Osteoblast (primary cell): ENCODE measurements at regions not wholly inside any gene's neighbourhood (a gene's known extent, or its start where the extent isn't known, plus 50 kb on each side); places are given as distances from the start of the nearest gene placed in this dataset.
A peak's percentile ranks its signal among the peaks of the same experiment; 100 is the strongest.

ENCODE experiments used
- DNase-seq: peaks from one replicate; pipeline ENCODE4 v3.0.0; 2011; ENCODE audit warnings: low spot score, mixed read lengths; ENCODE audit not compliant: insufficient read length; ENCODE audit errors: missing footprints
- H2AFZ ChIP-seq: 2 replicates; pipeline ENCODE4 v1.6.0; 2011; ENCODE audit warnings: mild to moderate bottlenecking, low read length
- H3K27ac ChIP-seq: 2 replicates; pipeline ENCODE4 v1.5.1; 2011; ENCODE audit warnings: mild to moderate bottlenecking, low read depth, low read length, moderate library complexity
- H3K27me3 ChIP-seq: 2 replicates; pipeline ENCODE4 v1.6.0; 2012; ENCODE audit warnings: mild to moderate bottlenecking, control low read depth, inconsistent platforms, low read length, moderate library complexity; ENCODE audit not compliant: insufficient read depth
- H3K36me3 ChIP-seq: 2 replicates; pipeline ENCODE4 v1.5.1; 2011; ENCODE audit warnings: mild to moderate bottlenecking, low read length, control low read depth, moderate library complexity; ENCODE audit not compliant: insufficient read depth
- H3K4me1 ChIP-seq: 2 replicates; pipeline ENCODE4 v1.5.1; 2011; ENCODE audit warnings: mild to moderate bottlenecking, low read length, control low read depth, moderate library complexity; ENCODE audit not compliant: insufficient read depth
- H3K4me2 ChIP-seq: 2 replicates; pipeline ENCODE4 v1.6.0; 2011; ENCODE audit warnings: mild to moderate bottlenecking, low read length; ENCODE audit not compliant: insufficient read depth
- H3K4me3 ChIP-seq: fragments of 200-600 bp; sonication (generic); 3 replicates; pipeline ENCODE4 v1.5.1; 2012; ENCODE audit warnings: mild to moderate bottlenecking, low read length, inconsistent platforms; ENCODE audit not compliant: insufficient read depth
- H3K79me2 ChIP-seq: 2 replicates; pipeline ENCODE4 v1.6.0; 2012; ENCODE audit warnings: mild to moderate bottlenecking, low read length, control low read depth, inconsistent platforms; ENCODE audit not compliant: insufficient read depth
- H3K9me3 ChIP-seq: 2 replicates; pipeline ENCODE4 v1.5.1; 2011; ENCODE audit warnings: low read depth, low read length, control low read depth
- H4K20me1 ChIP-seq: 2 replicates; pipeline ENCODE4 v1.6.0; 2012; ENCODE audit warnings: mild to moderate bottlenecking, low read length, control low read depth; ENCODE audit not compliant: insufficient read depth
- CTCF ChIP-seq: IDR thresholded peaks from 2 replicates; pipeline ENCODE4 v1.5.1; 2011; ENCODE audit warnings: mild to moderate bottlenecking, low read depth, low read length, moderate library complexity; ENCODE audit errors: extremely low read depth

GRCh38 chr6:65998544-65998943 is 291.5 kb upstream of the EYS start:
- Histone ChIP-seq H3K4me1 (no peaks in the 10 kb centered on the region), H3K9me3 (no peaks in the 10 kb centered on the region), H4K20me1 (no peaks in the 10 kb centered on the region), H3K79me2 (no peaks in the 10 kb centered on the region), H2AFZ (no peak overlapping the region), H3K36me3 (no peaks in the 10 kb centered on the region), H3K4me2 (no peak overlapping the region), H3K27ac (no peak overlapping the region), H3K4me3 (no peak overlapping the region), H3K27me3 (no peaks in the 10 kb centered on the region)
- TF ChIP-seq CTCF = no peak
- no peak for DNase-seq

- TF ChIP-seq CTCF = no peak
- no peaks in the 10 kb centered on the region for H3K36me3 ChIP-seq
- H3K4me1 ChIP-seq = no peaks in the 10 kb centered on the region
- no peak overlapping the region for H3K4me3 ChIP-seq
- H2AFZ ChIP-seq = no peak overlapping the region
- no peak overlapping the region for H3K4me2 ChIP-seq
- no peak overlapping the region for H3K27ac ChIP-seq
- no peaks in the 10 kb centered on the region for H3K27me3 ChIP-seq
- H3K79me2 ChIP-seq = no peaks in the 10 kb centered on the region
- no peaks in the 10 kb centered on the region for H3K9me3 ChIP-seq
- DNase-seq = no peak
- no peaks in the 10 kb centered on the region for H4K20me1 ChIP-seq
Observed at GRCh38 chr6:65997539-65997938, 290.5 kb upstream of the EYS start.

GRCh38 chr6:65996096-65996495 is 289.1 kb upstream of the EYS start:
- no peaks in the 10 kb centered on the region for H3K79me2 ChIP-seq
- H3K9me3 ChIP-seq = no peaks in the 10 kb centered on the region
- no peak overlapping the region for H3K27ac ChIP-seq
- no peaks in the 10 kb centered on the region for H3K4me1 ChIP-seq
- H3K4me2 ChIP-seq = no peak overlapping the region
- H4K20me1 ChIP-seq = no peaks in the 10 kb centered on the region
- no peak for DNase-seq
- no peaks in the 10 kb centered on the region for H3K36me3 ChIP-seq
- no peak overlapping the region for H3K4me3 ChIP-seq
- no peak overlapping the region for H2AFZ ChIP-seq
- no peak for TF ChIP-seq CTCF
- no peaks in the 10 kb centered on the region for H3K27me3 ChIP-seq

- no peak overlapping the region for H3K4me2 ChIP-seq
- TF ChIP-seq CTCF = no peak
- peak; percentile 26 for DNase-seq
- no peaks in the 10 kb centered on the region for H3K4me1 ChIP-seq
- no peak overlapping the region for H2AFZ ChIP-seq
- H3K27me3 ChIP-seq = no peaks in the 10 kb centered on the region
- H3K36me3 ChIP-seq = no peaks in the 10 kb centered on the region
- no peaks in the 10 kb centered on the region for H4K20me1 ChIP-seq
- no peaks in the 10 kb centered on the region for H3K79me2 ChIP-seq
- H3K9me3 ChIP-seq = no peaks in the 10 kb centered on the region
- H3K27ac ChIP-seq = no peak overlapping the region
- no peak overlapping the region for H3K4me3 ChIP-seq
Observed at GRCh38 chr6:65989676-65990075, 282.6 kb upstream of the EYS start.
